Ovary (tissue), 7 donors: ENCODE measurements at regions not wholly inside any gene's neighbourhood (a gene's known extent, or its start where the extent isn't known, plus 50 kb on each side); places are given as distances from the start of the nearest gene placed in this dataset.

Experiments
- DNase-seq, 5 donors: peaks; one replicate each; pipeline ENCODE4 v3.0.0-alpha.2; 2019 to 2020
- H3K27ac ChIP-seq, 2 donors: fragments of 200-600 bp; one replicate each; pipeline versions ENCODE4 v1.5.1 to v1.8.0; 2019 to 2022
- H3K27me3 ChIP-seq: fragments of 200-600 bp; one replicate; pipeline ENCODE4 v1.8.0; 2022
- H3K36me3 ChIP-seq: fragments of 200-600 bp; sonication (generic); one replicate; pipeline ENCODE4 v1.5.1; 2019
- H3K4me1 ChIP-seq: one replicate; pipeline ENCODE4 v1.8.1; 2013; ENCODE audit warnings: mild to moderate bottlenecking, moderate library complexity; ENCODE audit not compliant: insufficient read depth
- H3K4me3 ChIP-seq: fragments of 200-600 bp; sonication (generic); one replicate; pipeline ENCODE4 v1.5.1; 2017
- H3K9me3 ChIP-seq, 2 donors: fragments of 200-600 bp in 1 of 2; sonication (generic) in 1 of 2; one replicate each; pipeline versions ENCODE4 v1.5.1 to v1.8.1; 2013 to 2019; ENCODE audit warnings: mild to moderate bottlenecking in 1 of 2, moderate library complexity in 1 of 2
- EP300 ChIP-seq: sonication (generic); formaldehyde crosslinking; IDR thresholded peaks from one replicate; pipeline ENCODE4 v1.6.1; 2017; ENCODE audit warnings: antibody characterized with exemption
- POLR2A ChIP-seq: fragments of 450-650 bp; IDR thresholded peaks from one replicate; pipeline ENCODE4 v1.6.1; 2017; ENCODE audit warnings: antibody characterized with exemption, mild to moderate bottlenecking, moderate library complexity
- WGBS, 3 donors: extraction: QIAGEN DNeasy Blood & Tissue Kit in 1 of 3; methylation state at CpG; one replicate each; pipeline versions ENCODE4 v1.1.5 to v1.1.7; 2013 to 2017; 5-methylcytosine and 5-hydroxymethylcytosine counted together
- intact Hi-C, 4 donors: fragments of 100-400 bp; cut with DNase I; formaldehyde crosslinking; loops; one replicate each; pipeline versions ENCODE4 v1.11.0 to v1.15.1; 2022 to 2023
- TF ChIP-seq, protein P1 (sequence below), 3 donors: fragments of 450-650 bp in 2 of 3; fragments of 200-600 bp in 1 of 3; IDR thresholded peaks; one replicate each; pipeline versions ENCODE4 v1.5.1 to v1.8.0; 2016 to 2022; ENCODE audit warnings: antibody characterized with exemption in 3 of 3, mild to moderate bottlenecking in 1 of 3
- donor health status: DM: no; HTN: no; CAD: no; lungs with moderate emphysema.
- donor health status: DM: no; HTN: no; CAD: no.
- donor health status: Bipolar disorder and iron deficiency.
- donor health status: DM: no; HTN: no; CAD: no.
- donor health status: DM: yes; HTN: yes; CAD: no.

DNA sequence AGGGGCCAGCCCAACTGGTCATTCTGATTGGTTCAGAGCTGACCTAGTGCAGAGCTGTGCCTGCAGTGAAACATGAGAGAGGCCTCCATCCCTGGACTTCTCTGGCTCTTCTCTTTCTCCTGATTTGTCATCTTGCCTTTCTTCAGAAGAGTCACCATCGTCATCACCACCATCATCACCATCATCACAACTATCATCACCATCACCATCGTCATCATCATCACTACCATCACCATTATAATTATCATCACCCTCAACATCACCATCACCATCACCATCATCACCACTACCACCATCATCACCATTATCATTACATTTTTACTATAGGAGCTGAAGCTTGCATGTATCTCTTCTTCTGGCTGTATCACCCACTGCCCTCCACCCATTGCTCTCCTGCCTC lies 94.5 kb upstream of the FAM20A start:
- no peak overlapping the region for H3K4me3 ChIP-seq
- no peaks in the 10 kb centered on the region for H3K36me3 ChIP-seq
- no peaks in the 10 kb centered on the region for H3K4me1 ChIP-seq
- no peak for DNase-seq
- no peaks in the 10 kb centered on the region for H3K27me3 ChIP-seq
- TF ChIP-seq POLR2A (no peak), EP300 (no peak)
- H3K27ac ChIP-seq: no peak overlapping the region
- no peaks in the 10 kb centered on the region for H3K9me3 ChIP-seq
- intact Hi-C loops: no loop called here
- 97 to 99% (median 99%) methylated on average over 2 of the region's 2 CpGs for WGBS, 3 donors

DNA sequence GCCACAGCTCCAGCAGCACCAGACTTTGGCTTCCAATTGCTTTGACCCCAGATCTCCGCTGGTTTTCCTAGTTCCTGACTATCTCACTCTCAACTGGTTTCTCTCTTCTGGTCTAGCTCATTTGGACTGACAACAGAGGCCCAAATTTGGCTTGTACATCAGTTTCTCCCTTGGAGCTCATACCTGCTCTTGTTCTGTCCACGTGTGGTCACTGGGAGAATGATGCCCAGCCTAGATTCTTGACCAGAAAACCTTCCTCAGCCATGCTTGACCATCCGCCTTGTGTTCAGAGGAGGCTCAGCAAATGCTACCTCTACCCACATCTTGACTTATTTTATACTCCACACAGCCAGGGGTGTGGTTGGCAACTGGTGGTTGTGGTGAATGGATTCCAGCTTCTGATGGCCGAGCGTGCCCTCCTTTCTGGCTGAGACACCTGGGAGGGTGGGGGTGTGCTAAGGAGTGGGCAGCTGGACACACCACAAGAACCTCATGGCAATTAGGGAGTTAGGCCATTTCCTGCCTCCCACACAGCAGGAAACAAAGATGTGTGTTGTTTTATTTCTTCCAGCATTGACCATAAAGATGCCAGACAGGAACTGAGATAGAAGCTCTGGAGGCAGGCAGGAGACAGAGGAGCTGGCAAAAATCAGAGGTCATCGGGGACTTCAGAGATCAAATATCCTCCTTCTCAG lies 93.8 kb upstream of the FAM20A start:
- TF ChIP-seq, protein P1, sequence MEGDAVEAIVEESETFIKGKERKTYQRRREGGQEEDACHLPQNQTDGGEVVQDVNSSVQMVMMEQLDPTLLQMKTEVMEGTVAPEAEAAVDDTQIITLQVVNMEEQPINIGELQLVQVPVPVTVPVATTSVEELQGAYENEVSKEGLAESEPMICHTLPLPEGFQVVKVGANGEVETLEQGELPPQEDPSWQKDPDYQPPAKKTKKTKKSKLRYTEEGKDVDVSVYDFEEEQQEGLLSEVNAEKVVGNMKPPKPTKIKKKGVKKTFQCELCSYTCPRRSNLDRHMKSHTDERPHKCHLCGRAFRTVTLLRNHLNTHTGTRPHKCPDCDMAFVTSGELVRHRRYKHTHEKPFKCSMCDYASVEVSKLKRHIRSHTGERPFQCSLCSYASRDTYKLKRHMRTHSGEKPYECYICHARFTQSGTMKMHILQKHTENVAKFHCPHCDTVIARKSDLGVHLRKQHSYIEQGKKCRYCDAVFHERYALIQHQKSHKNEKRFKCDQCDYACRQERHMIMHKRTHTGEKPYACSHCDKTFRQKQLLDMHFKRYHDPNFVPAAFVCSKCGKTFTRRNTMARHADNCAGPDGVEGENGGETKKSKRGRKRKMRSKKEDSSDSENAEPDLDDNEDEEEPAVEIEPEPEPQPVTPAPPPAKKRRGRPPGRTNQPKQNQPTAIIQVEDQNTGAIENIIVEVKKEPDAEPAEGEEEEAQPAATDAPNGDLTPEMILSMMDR (IDR thresholded peaks at IDR 0.05): no peak
- TF ChIP-seq EP300 (no peak), POLR2A (no peak)
- H3K36me3 ChIP-seq: no peaks in the 10 kb centered on the region
- no peak for DNase-seq
- H3K27ac ChIP-seq: no peak overlapping the region
- no peaks in the 10 kb centered on the region for H3K27me3 ChIP-seq
- intact Hi-C loops: no loop called here
- no peaks in the 10 kb centered on the region for H3K9me3 ChIP-seq
- H3K4me3 ChIP-seq: no peak overlapping the region
- H3K4me1 ChIP-seq: no peaks in the 10 kb centered on the region
- WGBS, 3 donors: 79 to 85% (median 81%) methylated on average over 6 of the region's 6 CpGs

DNA sequence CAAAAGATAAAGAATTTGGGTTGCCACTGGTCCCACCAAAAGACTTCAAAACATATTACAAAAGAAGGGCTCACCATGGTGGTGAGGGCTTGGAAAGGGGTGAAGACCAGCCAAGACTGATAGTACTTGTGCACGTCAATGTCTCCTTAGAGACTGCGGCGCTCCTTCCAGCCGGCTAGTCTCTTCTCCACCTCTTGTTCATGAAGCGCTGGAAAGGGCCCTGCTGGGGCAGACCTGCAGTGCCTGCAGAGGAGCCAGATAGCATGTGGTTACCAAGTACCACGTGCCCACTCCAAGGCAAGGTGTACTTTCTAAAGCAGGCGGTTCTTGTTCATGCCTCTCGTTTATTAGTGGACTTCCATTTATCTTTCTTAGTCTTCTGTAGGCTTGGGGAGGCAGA lies 92.7 kb upstream of the FAM20A start:
- no peaks in the 10 kb centered on the region for H3K27me3 ChIP-seq
- WGBS, 3 donors: 89 to 96% (median 95%) methylated on average over 8 of the region's 8 CpGs
- no peaks in the 10 kb centered on the region for H3K4me1 ChIP-seq
- H3K27ac ChIP-seq: no peak overlapping the region
- no peak overlapping the region for H3K4me3 ChIP-seq
- DNase-seq: no peak
- no peaks in the 10 kb centered on the region for H3K9me3 ChIP-seq
- intact Hi-C loops: no loop called here
- TF ChIP-seq EP300: no peak
- TF ChIP-seq POLR2A: no peak
- TF ChIP-seq, protein P1 (IDR thresholded peaks at IDR 0.05): no peak
- no peaks in the 10 kb centered on the region for H3K36me3 ChIP-seq

DNA sequence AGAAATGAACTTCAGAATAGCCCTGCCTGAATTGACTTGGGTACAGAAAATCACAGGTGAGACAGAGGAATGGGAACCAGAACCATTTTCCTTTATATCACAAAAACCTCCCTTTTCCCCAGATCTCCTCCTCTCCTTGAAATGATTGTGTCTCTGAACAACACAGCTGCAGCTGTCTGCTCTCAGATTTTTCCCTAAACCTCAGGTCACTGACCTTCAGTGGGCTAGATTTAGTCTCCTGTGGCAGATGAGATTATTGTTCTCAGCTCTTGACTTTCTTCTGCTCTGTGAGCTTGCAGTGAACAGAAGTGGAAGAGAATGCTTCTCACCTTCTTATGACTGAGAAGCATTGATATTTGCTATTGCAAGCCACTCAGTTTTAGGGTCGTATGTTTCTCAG lies 92.3 kb upstream of the FAM20A start:
- TF ChIP-seq, protein P1 (IDR thresholded peaks at IDR 0.05): no peak
- TF ChIP-seq EP300 (no peak), POLR2A (no peak)
- intact Hi-C loops: no loop called here
- WGBS, 3 donors: 56 to 74% (median 67%) methylated on average over 1 of the region's 1 CpG

DNA sequence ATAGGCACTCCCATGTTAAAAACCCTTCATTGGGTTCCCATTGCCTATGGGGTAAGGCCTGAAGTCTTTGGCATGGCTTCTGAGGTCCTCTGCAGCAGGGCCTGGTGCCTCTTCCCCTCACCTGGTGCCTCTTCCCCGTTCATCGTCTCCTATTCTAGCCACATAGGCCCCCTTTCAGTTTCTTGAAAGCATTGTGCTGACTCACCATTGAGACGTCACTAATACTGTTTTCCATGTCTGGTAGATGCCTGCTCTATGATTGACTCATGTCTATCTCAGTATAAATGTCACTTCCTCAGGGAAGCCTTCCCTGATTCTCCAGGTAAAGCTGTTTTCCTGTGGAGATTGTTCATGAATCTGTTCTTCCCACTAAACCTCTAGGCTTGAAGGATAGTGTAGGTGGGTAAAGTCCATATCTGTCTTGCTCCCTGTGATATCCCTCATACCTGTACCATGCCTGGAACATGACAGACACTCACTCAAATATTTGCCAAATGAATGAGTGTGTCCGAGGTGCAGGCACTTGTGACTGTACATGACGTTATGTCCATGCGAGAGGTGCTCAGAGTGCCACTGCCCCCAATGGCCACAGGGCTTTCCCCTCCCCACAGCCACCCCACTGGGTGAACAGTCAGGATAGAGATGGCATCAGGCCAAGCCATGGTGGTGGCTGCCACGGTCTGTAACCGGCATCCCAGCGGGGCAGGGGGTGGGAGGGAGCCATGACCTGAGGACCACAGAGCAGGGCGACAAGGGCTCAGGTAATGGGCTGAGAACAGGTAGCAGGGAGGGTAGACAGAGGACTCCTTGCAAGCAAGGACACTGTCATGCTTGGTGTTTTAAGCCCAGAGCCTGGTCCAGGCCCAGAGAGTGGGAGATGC lies 85.2 kb upstream of the FAM20A start:
- WGBS, 3 donors: 90 to 94% (median 90%) methylated on average over 10 of the region's 10 CpGs
- Histone ChIP-seq H3K9me3 (no peaks in the 10 kb centered on the region), H3K4me1 (peaks cover 10% of the 10 kb centered on the region), H3K27ac (peak overlapping the region in 1 of 2 donors; percentile 55), H3K27me3 (no peaks in the 10 kb centered on the region), H3K36me3 (no peaks in the 10 kb centered on the region), H3K4me3 (no peak overlapping the region)
- intact Hi-C loops: no loop called here
- peak in 4 of 5 donors; percentile 22 to 49 (median 40) for DNase-seq
- TF ChIP-seq EP300 (no peak), POLR2A (no peak)
- TF ChIP-seq, protein P1 (IDR thresholded peaks at IDR 0.05): no peak

More for the DNA sequence above, 92.3 kb upstream of the FAM20A start:
- no peaks in the 10 kb centered on the region for H3K9me3 ChIP-seq
- H3K36me3 ChIP-seq: no peaks in the 10 kb centered on the region
- H3K4me1 ChIP-seq: no peaks in the 10 kb centered on the region
- no peak overlapping the region for H3K27ac ChIP-seq
- no peak overlapping the region for H3K4me3 ChIP-seq
- no peak for DNase-seq
- H3K27me3 ChIP-seq: no peaks in the 10 kb centered on the region
